AG08396 (cell line): ENCODE measurements at regions not wholly inside any gene's neighbourhood (a gene's known extent, or its start where the extent isn't known, plus 50 kb on each side); places are given as distances from the start of the nearest gene placed in this dataset.
"Not testable (repeated sequence)": the region's sequence is repeated elsewhere in the genome, so short reads cannot be mapped to it uniquely, and the experiment has no call there.

Experiments used
- DNase-seq: peaks from one replicate; pipeline ENCODE4 v3.0.0; 2012; ENCODE audit warnings: low spot score, mixed read lengths

DNA sequence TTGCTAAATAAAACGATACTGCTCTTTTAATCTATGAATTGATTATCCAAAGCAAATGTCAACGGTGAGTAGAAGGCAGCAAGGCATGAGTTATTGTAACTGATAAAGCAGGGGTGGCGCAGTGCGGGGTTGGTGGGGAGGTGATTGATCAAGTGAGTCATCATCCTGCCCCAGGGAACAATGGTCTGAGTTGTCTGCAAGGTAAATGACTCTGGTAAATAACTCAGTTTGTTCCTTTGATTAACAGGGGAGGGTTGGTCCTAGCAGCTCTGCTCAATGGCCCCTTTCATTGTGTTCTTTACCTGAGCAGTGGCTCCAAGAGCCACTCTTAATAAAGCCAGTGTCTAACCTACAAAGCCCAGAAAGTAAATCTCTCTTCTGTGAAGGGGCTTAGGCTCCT lies 91.8 kb downstream of the QRSL1 start:
- DNase-seq, result not testable (repeated sequence)
